ENCODE measurements at regions not wholly inside any gene's neighbourhood (a gene's known extent, or its start where the extent isn't known, plus 50 kb on each side); places are given as distances from the start of the nearest gene placed in this dataset.

DNA sequence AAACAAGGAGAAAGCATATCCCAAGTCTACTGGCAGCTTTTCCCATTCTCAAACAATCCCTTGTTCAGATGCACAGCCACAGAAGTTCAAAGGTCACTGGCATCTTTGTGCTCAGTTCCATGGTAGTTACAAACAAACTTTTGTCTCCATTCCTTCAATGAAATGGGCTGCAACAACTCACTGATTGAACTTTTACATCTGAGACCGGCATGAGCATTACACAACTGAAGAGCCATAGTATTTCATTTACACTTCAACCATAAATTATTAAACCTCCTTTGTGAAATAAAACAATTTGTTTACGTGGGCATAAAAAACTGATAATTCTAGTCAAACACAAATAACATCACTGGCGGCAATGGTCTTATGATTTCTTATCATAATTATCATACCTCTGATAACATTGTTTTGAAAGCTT lies 67.8 kb upstream of the ARHGAP32 start:
- no peaks in the 10 kb centered on the region for H3K9me1 ChIP-seq (ENCODE audit: insufficient read depth, low read length)
- H2AFZ ChIP-seq (replicated peaks; ENCODE audit: low read length, poor library complexity), result no peak overlapping the region
- H3K9ac ChIP-seq (ENCODE audit: low read depth, low read length), result no peak overlapping the region
- ATAC-seq (ENCODE audit: low read depth) (no peak), DNase-seq (no peak)
- no peaks in the 10 kb centered on the region for H3K36me3 ChIP-seq (ENCODE audit: control insufficient read depth, insufficient read depth, low read length)
- no peaks in the 10 kb centered on the region for H3K9me3 ChIP-seq (ENCODE audit: control insufficient read depth, insufficient read depth, low read length)
- no peaks in the 10 kb centered on the region for H4K20me1 ChIP-seq (ENCODE audit: insufficient read depth, low read length)
- H4K91ac ChIP-seq (ENCODE audit: insufficient read depth, low read depth, low read length), result no peak overlapping the region
- no peak overlapping the region for H3K4me2 ChIP-seq (ENCODE audit: low read depth, low read length)
- H4K8ac ChIP-seq (ENCODE audit: low read depth in 2 of 2, low read length in 2 of 2), result no peak overlapping the region
- no peak overlapping the region for H3K18ac ChIP-seq (ENCODE audit: low read depth, low read length)
- H3K27ac ChIP-seq (ENCODE audit: insufficient read depth, low read length), result no peak overlapping the region
- no peak overlapping the region for H2AK9ac ChIP-seq (replicated peaks; ENCODE audit: low read depth, low read length, poor library complexity)
- no peak overlapping the region for H3K23ac ChIP-seq (ENCODE audit: low read depth, low read length)
- no peak overlapping the region for H2AK5ac ChIP-seq (ENCODE audit: low read depth, low read length)
- WGBS, 2 experiments (ENCODE audit: extremely low coverage in 2 of 2, insufficient read length in 1 of 2), result 60% methylated on average over 1 of the region's 3 CpGs; no CpG with 5 or more reads in 1 of the 2 experiments
- no TSS peak for BruUV-seq (replicated peaks)
- no peak overlapping the region for H4K5ac ChIP-seq (ENCODE audit: low read depth, low read length)
- H3K14ac ChIP-seq (replicated peaks; ENCODE audit: low read depth, low read length), result no peak overlapping the region
- peaks cover 2% of the 10 kb centered on the region; the same call in 1 of the 2 replicates for H3K4me1 ChIP-seq (ENCODE audit: control insufficient read depth, insufficient read depth, low read length)
- no peak overlapping the region for H3K4me3 ChIP-seq (ENCODE audit: insufficient read depth, low read depth, low read length)
- H3K4ac ChIP-seq (ENCODE audit: low read depth, low read length), result no peak overlapping the region
- H3K27me3 ChIP-seq (ENCODE audit: control insufficient read depth, insufficient read depth, low read length), result no peaks in the 10 kb centered on the region
- no peak overlapping the region for H2BK120ac ChIP-seq (ENCODE audit: low read depth, low read length)
- CTCF ChIA-PET, result no interaction called here
- H2BK20ac ChIP-seq (ENCODE audit: low read depth, low read length), result no peak overlapping the region
- intact Hi-C loops (cut with micrococcal nuclease) (no loop called here), dilution Hi-C loops (cut with HindIII; ENCODE audit: low sequenced_read_pairs, unreplicated experiment) (no loop called here), in situ Hi-C loops (cut with MboI; ENCODE audit: low sequenced_read_pairs) (no loop called here)
- TF ChIP-seq ELK1 (IDR thresholded peaks at IDR 0.05; ENCODE audit: borderline replicate concordance, low read depth, low read length) (no peak), RFX5 (IDR thresholded peaks at IDR 0.05; ENCODE audit: low read depth, low read length) (no peak), BHLHE40 (IDR thresholded peaks at IDR 0.05; ENCODE audit: low read depth, low read length) (no peak), RCOR1 (IDR thresholded peaks at IDR 0.05; ENCODE audit: insufficient replicate concordance, low read length) (no peak), RAD21 (IDR thresholded peaks at IDR 0.05; ENCODE audit: low read length) (no peak), POLR2A (IDR thresholded peaks at IDR 0.05; ENCODE audit: low read depth, low read length) (no peak), MAZ (IDR thresholded peaks at IDR 0.05; ENCODE audit: borderline replicate concordance, low read depth, low read length) (no peak), CEBPB (IDR thresholded peaks at IDR 0.05; ENCODE audit: low read depth, low read length) (no peak), CTCF (conservative IDR thresholded peaks at IDR 0.05; ENCODE audit: low read depth, low read length) (no peak), CHD1 (IDR thresholded peaks at IDR 0.05; ENCODE audit: low read depth, low read length) (no peak), FOS (IDR thresholded peaks at IDR 0.05; ENCODE audit: low read depth, low read length) (no peak), NFE2L2 (IDR thresholded peaks at IDR 0.05; ENCODE audit: low read depth, low read length) (no peak), MAFK (IDR thresholded peaks at IDR 0.05; ENCODE audit: low read depth, low read length) (no peak), SMC3 (IDR thresholded peaks at IDR 0.05; ENCODE audit: low read depth, low read length) (no peak)
- TF ChIP-seq, protein P1, sequence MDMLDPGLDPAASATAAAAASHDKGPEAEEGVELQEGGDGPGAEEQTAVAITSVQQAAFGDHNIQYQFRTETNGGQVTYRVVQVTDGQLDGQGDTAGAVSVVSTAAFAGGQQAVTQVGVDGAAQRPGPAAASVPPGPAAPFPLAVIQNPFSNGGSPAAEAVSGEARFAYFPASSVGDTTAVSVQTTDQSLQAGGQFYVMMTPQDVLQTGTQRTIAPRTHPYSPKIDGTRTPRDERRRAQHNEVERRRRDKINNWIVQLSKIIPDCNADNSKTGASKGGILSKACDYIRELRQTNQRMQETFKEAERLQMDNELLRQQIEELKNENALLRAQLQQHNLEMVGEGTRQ (IDR thresholded peaks at IDR 0.05; ENCODE audit: low read depth, low read length), result no peak
- POLR2A ChIA-PET (ENCODE audit: unreplicated experiment), result no interaction called here
- peaks cover 9% of the 10 kb centered on the region in 2 experiments; a peak in 3 of 4 replicates for H3K79me1 ChIP-seq (ENCODE audit: low read depth in 1 of 2, low read length in 2 of 2)
- H3K56ac ChIP-seq (ENCODE audit: extremely low read depth, insufficient read depth, low read length), result no peak overlapping the region
- no peak overlapping the region for H2BK5ac ChIP-seq (ENCODE audit: low read depth, low read length, poor library complexity, severe bottlenecking)
- H2BK15ac ChIP-seq (ENCODE audit: low read depth, low read length), result no peak overlapping the region
